ENCODE measurements at regions not wholly inside any gene's neighbourhood (a gene's known extent, or its start where the extent isn't known, plus 50 kb on each side); places are given as distances from the start of the nearest gene placed in this dataset.

GRCh38 chr6:121520337-121521163 is 85.1 kb downstream of the GJA1 start:
- Histone ChIP-seq H3K4me1 (no peaks in the 10 kb centered on the region), H3K27me3 (no peaks in the 10 kb centered on the region), H3K9me3 (no peaks in the 10 kb centered on the region), H3K4me3 (no peak overlapping the region), H3K36me3 (no peaks in the 10 kb centered on the region), H3K27ac (no peak overlapping the region)
- ATAC-seq: no peak
- in situ Hi-C loops (cut with MboI; ENCODE audit: low sequenced_read_pairs in 4 of 4): no loop called here
- TF ChIP-seq CTCF (IDR thresholded peaks at IDR 0.05 in 4 of 5, conservative IDR thresholded peaks at IDR 0.05 in 1 of 5): no peak
- no peak for TF ChIP-seq POLR2A (IDR thresholded peaks at IDR 0.05)
- DNase-seq: no peak
- intact Hi-C loops (cut with DNase I; ENCODE audit: low total_unique reads): no loop called here

GRCh38 chr6:121521164-121521555 is 85.7 kb downstream of the GJA1 start:
- DNase-seq: no peak
- intact Hi-C loops (cut with DNase I; ENCODE audit: low total_unique reads) (no loop called here), in situ Hi-C loops (cut with MboI; ENCODE audit: low sequenced_read_pairs in 4 of 4) (no loop called here)
- ATAC-seq: no peak
- Histone ChIP-seq H3K27ac (no peak overlapping the region), H3K4me3 (no peak overlapping the region), H3K9me3 (no peaks in the 10 kb centered on the region), H3K4me1 (no peaks in the 10 kb centered on the region), H3K27me3 (no peaks in the 10 kb centered on the region), H3K36me3 (no peaks in the 10 kb centered on the region)
- TF ChIP-seq CTCF (IDR thresholded peaks at IDR 0.05 in 4 of 5, conservative IDR thresholded peaks at IDR 0.05 in 1 of 5): no peak
- no peak for TF ChIP-seq POLR2A (IDR thresholded peaks at IDR 0.05)

GRCh38 chr6:121522265-121522664 is 86.8 kb downstream of the GJA1 start:
- no peaks in the 10 kb centered on the region for H3K4me1 ChIP-seq
- TF ChIP-seq CTCF (IDR thresholded peaks at IDR 0.05 in 4 of 5, conservative IDR thresholded peaks at IDR 0.05 in 1 of 5) (no peak), POLR2A (IDR thresholded peaks at IDR 0.05) (no peak)
- H3K27ac ChIP-seq: peak overlapping the region in 2 of 4 donors; percentile 15 to 26
- intact Hi-C loops (cut with DNase I; ENCODE audit: low total_unique reads) (no loop called here), in situ Hi-C loops (cut with MboI; ENCODE audit: low sequenced_read_pairs in 4 of 4) (no loop called here)
- no peak for DNase-seq
- ATAC-seq: peak; percentile 36 to 56
- no peaks in the 10 kb centered on the region for H3K9me3 ChIP-seq
- no peaks in the 10 kb centered on the region for H3K27me3 ChIP-seq
- no peaks in the 10 kb centered on the region for H3K36me3 ChIP-seq
- H3K4me3 ChIP-seq: no peak overlapping the region

GRCh38 chr6:121522771-121523386 is 87.4 kb downstream of the GJA1 start:
- H3K4me1 ChIP-seq: no peaks in the 10 kb centered on the region
- peak overlapping the region in 3 of 4 donors; percentile 15 to 30 (median 26) for H3K27ac ChIP-seq
- DNase-seq (no peak), ATAC-seq (no peak)
- H3K4me3 ChIP-seq: no peak overlapping the region
- no peaks in the 10 kb centered on the region for H3K36me3 ChIP-seq
- H3K27me3 ChIP-seq: no peaks in the 10 kb centered on the region
- H3K9me3 ChIP-seq: no peaks in the 10 kb centered on the region
- intact Hi-C loops (cut with DNase I; ENCODE audit: low total_unique reads): no loop called here
- TF ChIP-seq CTCF (IDR thresholded peaks at IDR 0.05 in 4 of 5, conservative IDR thresholded peaks at IDR 0.05 in 1 of 5) (no peak), POLR2A (IDR thresholded peaks at IDR 0.05) (no peak)
- in situ Hi-C loops (cut with MboI; ENCODE audit: low sequenced_read_pairs in 4 of 4): no loop called here
